H1 (cell line): ENCODE measurements at regions not wholly inside any gene's neighbourhood (a gene's known extent, or its start where the extent isn't known, plus 50 kb on each side); places are given as distances from the start of the nearest gene placed in this dataset.

Source experiments
- CTCF ChIA-PET: fragments of 300-600 bp; sonication (Branson Sonifier 250); formaldehyde crosslinking; loops from one replicate; lab custom pipeline; 2021; ENCODE audit not compliant: partially characterized antibody; lab: Charles Lee
- POLR2A ChIA-PET: fragments of 300-600 bp; sonication (Branson Sonifier 250); formaldehyde crosslinking; loops from one replicate; lab custom pipeline; 2021; ENCODE audit warnings: inconsistent platforms; ENCODE audit not compliant: partially characterized antibody; lab: Charles Lee
- DNase-seq, 2 experiments: peaks; one replicate each; pipeline versions ENCODE4 v3.0.0 to v3.0.0-alpha.2; 2010 to 2022; ENCODE audit warnings: low spot score in 2 of 2, low read depth in 1 of 2, mixed read lengths in 1 of 2
- FAIRE-seq: peaks from 2 replicates; lab custom pipeline; 2011; peaks lifted over from hg19 to GRCh38; lab: Jason Lieb, UNC
- H2AFZ ChIP-seq: 2 replicates; pipeline ENCODE4 v1.8.1; 2012; ENCODE audit warnings: low read length, inconsistent platforms
- H2AK5ac ChIP-seq: 2 replicates; pipeline ENCODE4 v1.6.1; 2013; ENCODE audit warnings: low read depth, low read length
- H2BK120ac ChIP-seq: replicated peaks from 2 replicates; pipeline ENCODE3; 2013; ENCODE audit warnings: low read depth, low read length, inconsistent platforms
- H2BK12ac ChIP-seq: 2 replicates; pipeline ENCODE4 v1.6.1; 2013; ENCODE audit warnings: low read depth, low read length
- H2BK15ac ChIP-seq: 2 replicates; pipeline ENCODE4 v1.6.1; 2013; ENCODE audit warnings: low read length
- H2BK20ac ChIP-seq: 2 replicates; pipeline ENCODE4 v1.6.1; 2013; ENCODE audit warnings: low read length
- H2BK5ac ChIP-seq: 2 replicates; pipeline ENCODE4 v1.6.1; 2013; ENCODE audit warnings: low read depth, low read length
- H3K14ac ChIP-seq: 2 replicates; pipeline ENCODE4 v1.6.1; 2013; ENCODE audit warnings: inconsistent platforms; ENCODE audit not compliant: insufficient read length
- H3K18ac ChIP-seq: 2 replicates; pipeline ENCODE4 v1.6.1; 2013; ENCODE audit warnings: low read length; ENCODE audit errors: extremely low read depth
- H3K23ac ChIP-seq: 2 replicates; pipeline ENCODE4 v1.6.1; 2013; ENCODE audit warnings: inconsistent platforms; ENCODE audit not compliant: insufficient read length
- H3K23me2 ChIP-seq: 2 replicates; pipeline ENCODE4 v1.6.1; 2013; ENCODE audit warnings: low read depth, low read length
- H3K27ac ChIP-seq: 2 replicates; pipeline ENCODE4 v1.6.1; 2011; ENCODE audit warnings: low read depth, low read length, inconsistent platforms
- H3K27me3 ChIP-seq, 4 experiments: replicated peaks in 1 of 4; 1 replicate in 1 of 4; 2 replicates in 3 of 4; pipeline versions ENCODE4 v1.6.1 to v1.8.1; 2011 to 2013; ENCODE audit warnings: low read length in 3 of 4, mild to moderate bottlenecking in 3 of 4, inconsistent platforms in 2 of 4, mixed read lengths in 2 of 4, moderate library complexity in 1 of 4; ENCODE audit not compliant: control insufficient read depth in 3 of 4, insufficient read depth in 3 of 4; ENCODE audit errors: extremely low read depth in 1 of 4
- H3K36me3 ChIP-seq, 4 experiments: 2 replicates each; pipeline versions ENCODE4 v1.6.1 to v1.8.1; 2011 to 2013; ENCODE audit warnings: mild to moderate bottlenecking in 4 of 4, low read length in 3 of 4, moderate library complexity in 2 of 4, control low read depth in 1 of 4, inconsistent platforms in 1 of 4; ENCODE audit not compliant: insufficient read depth in 4 of 4, control insufficient read depth in 2 of 4
- H3K4ac ChIP-seq: replicated peaks from 2 replicates; pipeline ENCODE3; 2013; ENCODE audit warnings: low read length, low read depth, mixed read lengths, inconsistent platforms; ENCODE audit not compliant: insufficient read length
- H3K4me1 ChIP-seq, 4 experiments: replicated peaks in 1 of 4; 1 replicate in 1 of 4; 2 replicates in 3 of 4; pipeline versions ENCODE4 v1.6.1 to v1.8.1; 2011 to 2013; ENCODE audit warnings: low read length in 3 of 4, inconsistent platforms in 2 of 4, mixed read lengths in 1 of 4; ENCODE audit not compliant: insufficient read depth in 4 of 4, control insufficient read depth in 3 of 4
- H3K4me2 ChIP-seq, 2 experiments: 2 replicates each; pipeline versions ENCODE4 v1.6.1 to v1.8.1; 2011 to 2013; ENCODE audit warnings: low read depth in 2 of 2, low read length in 2 of 2, control low read depth in 1 of 2, inconsistent platforms in 1 of 2, mild to moderate bottlenecking in 1 of 2; ENCODE audit not compliant: insufficient read depth in 1 of 2
- H3K4me3 ChIP-seq, 4 experiments: fragments of 200-600, 300-600 bp in 1 of 4; sonication (generic), shearing (Covaris generic), sonication (Bioruptor Twin) in 1 of 4; 2 replicates each; pipeline versions ENCODE4 v1.5.1 to v1.8.1; 2011 to 2016; ENCODE audit warnings: low read length in 4 of 4, low read depth in 3 of 4, control low read depth in 2 of 4, inconsistent platforms in 2 of 4, mild to moderate bottlenecking in 2 of 4, mixed read lengths in 1 of 4, moderate library complexity in 1 of 4; ENCODE audit not compliant: insufficient read depth in 2 of 4; ENCODE audit errors: extremely low read depth in 1 of 4
- H3K56ac ChIP-seq: replicated peaks from 2 replicates; pipeline ENCODE3; 2013; ENCODE audit warnings: low read depth, mild to moderate bottlenecking, mixed read lengths, low read length, inconsistent platforms; ENCODE audit not compliant: insufficient read length
- H3K79me1 ChIP-seq: 2 replicates; pipeline ENCODE4 v1.6.1; 2013; ENCODE audit warnings: low read depth, low read length, control low read depth
- H3K79me2 ChIP-seq, 2 experiments: 2 replicates each; pipeline versions ENCODE4 v1.6.1 to v1.8.1; 2012 to 2013; ENCODE audit warnings: low read length in 2 of 2, mild to moderate bottlenecking in 2 of 2, inconsistent platforms in 1 of 2; ENCODE audit not compliant: insufficient read depth in 2 of 2, control insufficient read depth in 1 of 2
- H3K9ac ChIP-seq, 4 experiments: replicated peaks in 1 of 4; 1 replicate in 1 of 4; 2 replicates in 3 of 4; pipeline versions ENCODE4 v1.6.1 to v1.8.1; 2011 to 2013; ENCODE audit warnings: low read depth in 3 of 4, low read length in 3 of 4, control low read depth in 2 of 4, mild to moderate bottlenecking in 2 of 4, moderate library complexity in 2 of 4, inconsistent platforms in 1 of 4; ENCODE audit errors: extremely low read depth in 1 of 4
- H3K9me3 ChIP-seq, 2 experiments: 2 replicates each; pipeline versions ENCODE4 v1.6.1 to v1.8.1; 2012 to 2013; ENCODE audit warnings: mild to moderate bottlenecking in 2 of 2, moderate library complexity in 2 of 2, control low read depth in 1 of 2, inconsistent platforms in 1 of 2, low read depth in 1 of 2, low read length in 1 of 2, mixed read lengths in 1 of 2; ENCODE audit not compliant: insufficient read depth in 2 of 2
- H4K20me1 ChIP-seq, 2 experiments: replicated peaks in 1 of 2; 2 replicates each; pipeline versions ENCODE3 to v1.8.1; 2011 to 2013; ENCODE audit warnings: inconsistent platforms in 2 of 2, low read length in 2 of 2, mild to moderate bottlenecking in 1 of 2; ENCODE audit not compliant: insufficient read depth in 2 of 2, control insufficient read depth in 1 of 2
- H4K5ac ChIP-seq: 2 replicates; pipeline ENCODE4 v1.6.1; 2013; ENCODE audit warnings: low read length, low read depth, mixed read lengths, inconsistent platforms; ENCODE audit not compliant: insufficient read length
- H4K8ac ChIP-seq: 2 replicates; pipeline ENCODE4 v1.8.0; 2013; ENCODE audit warnings: mild to moderate bottlenecking, moderate library complexity, low read length, inconsistent platforms; ENCODE audit not compliant: insufficient read depth; ENCODE audit errors: extremely low read depth
- H4K91ac ChIP-seq: replicated peaks from 2 replicates; pipeline ENCODE3; 2013; ENCODE audit warnings: low read length, mixed read lengths, inconsistent platforms; ENCODE audit not compliant: insufficient read length
- ATF3 ChIP-seq: IDR thresholded peaks from 2 replicates; pipeline ENCODE4 v1.6.1; 2011; ENCODE audit warnings: low read depth, mild to moderate bottlenecking, low read length; ENCODE audit not compliant: insufficient read depth
- CREB1 ChIP-seq: IDR thresholded peaks from 2 replicates; pipeline ENCODE4 v1.6.1; 2012; ENCODE audit warnings: inconsistent platforms
- PHF8 ChIP-seq: fragments of 200-600 bp; sonication (generic); conservative IDR thresholded peaks from 2 replicates; pipeline ENCODE4 v1.7.1; 2012; ENCODE audit warnings: low read depth, mild to moderate bottlenecking, inconsistent platforms, low read length, moderate library complexity
- POU5F1 ChIP-seq: IDR thresholded peaks from 2 replicates; pipeline ENCODE4 v1.6.1; 2011; ENCODE audit warnings: low read depth, mild to moderate bottlenecking, low read length, moderate library complexity
- USF2 ChIP-seq: IDR thresholded peaks from 2 replicates; pipeline ENCODE4 v1.6.1; 2011; ENCODE audit warnings: low read length, improper control_type of control experiment
- WGBS, 2 experiments: shearing (Covaris generic) in 1 of 2; methylation state at CpG; one replicate each; pipeline versions ENCODE4 v1.1.6 to v1.1.7; 2013 to 2015; ENCODE audit warnings: low lambda C conversion rate in 2 of 2, mixed read lengths in 2 of 2, inconsistent platforms in 1 of 2, low coverage in 1 of 2, missing lambda C conversion rate in 1 of 2; ENCODE audit not compliant: insufficient replicate concordance in 2 of 2, insufficient coverage in 1 of 2, insufficient read length in 1 of 2; ENCODE audit errors: extremely low coverage in 1 of 2, missing lambda C conversion rate in 1 of 2; 5-methylcytosine and 5-hydroxymethylcytosine counted together

- H2AFZ ChIP-seq = no peak overlapping the region
- no peak overlapping the region for H3K9ac ChIP-seq
- H4K8ac ChIP-seq = no peak overlapping the region
- no peak for FAIRE-seq
- no peak overlapping the region for H2BK20ac ChIP-seq
- ChIA-PET CTCF (interaction anchor here (0.9 to 1.3 kb wide), 2 partner anchors 8 to 14 kb away, joined by 3 read pairs; no protein-coding TSS in a partner anchor), POLR2A (no interaction called here)
- no peaks in the 10 kb centered on the region for H3K23me2 ChIP-seq
- TF ChIP-seq POU5F1 (no peak), CREB1 (no peak), ATF3 (no peak), USF2 (no peak), PHF8 (no peak)
- no peak overlapping the region for H3K4me2 ChIP-seq
- no peak overlapping the region for H2BK5ac ChIP-seq
- no peaks in the 10 kb centered on the region for H3K79me1 ChIP-seq
- H3K23ac ChIP-seq = no peak overlapping the region
- no peaks in the 10 kb centered on the region for H3K9me3 ChIP-seq
- H4K91ac ChIP-seq = no peak overlapping the region
- no peak overlapping the region for H3K27ac ChIP-seq
- no peak overlapping the region for H2AK5ac ChIP-seq
- DNase-seq = no peak
- H2BK15ac ChIP-seq = no peak overlapping the region
- no peak overlapping the region for H2BK120ac ChIP-seq
- no peak overlapping the region for H4K5ac ChIP-seq
- no peak overlapping the region for H3K14ac ChIP-seq
- H3K4me1 ChIP-seq = no peaks in the 10 kb centered on the region
- H3K56ac ChIP-seq = no peak overlapping the region
- H3K4ac ChIP-seq = no peak overlapping the region
- WGBS, 2 experiments = 98% methylated on average over 4 of the region's 4 CpGs; no CpG with 5 or more reads in 1 of the 2 experiments
- H4K20me1 ChIP-seq = no peaks in the 10 kb centered on the region
- H3K4me3 ChIP-seq = no peak overlapping the region
- H3K18ac ChIP-seq = no peak overlapping the region
- H3K79me2 ChIP-seq = no peaks in the 10 kb centered on the region
- H3K27me3 ChIP-seq = no peaks in the 10 kb centered on the region
- no peaks in the 10 kb centered on the region for H3K36me3 ChIP-seq
- H2BK12ac ChIP-seq = no peak overlapping the region
Observed at GRCh38 chr13:78398743-78399410, 204.5 kb downstream of the POU4F1 start.
